GM12873 (cell line): ENCODE measurements at regions not wholly inside any gene's neighbourhood (a gene's known extent, or its start where the extent isn't known, plus 50 kb on each side); places are given as distances from the start of the nearest gene placed in this dataset.

Source experiments
- CTCF ChIP-seq: IDR thresholded peaks from 2 replicates; pipeline ENCODE4 v1.5.1; 2012; ENCODE audit warnings: low read depth, mild to moderate bottlenecking, moderate library complexity, low read length, control low read depth; ENCODE audit not compliant: insufficient read depth; ENCODE audit errors: missing control alignments

- TF ChIP-seq CTCF: no peak
These were observed 346.3 kb downstream of the SATB2 start for GRCh38 chr2:199111458-199111857.

GRCh38 chr2:199108056-199108455, 349.7 kb downstream of the SATB2 start:
- no peak for TF ChIP-seq CTCF

GRCh38 chr2:199105826-199106225, 351.9 kb downstream of the SATB2 start:
- TF ChIP-seq CTCF: no peak

GRCh38 chr2:199101487-199101886, 356.3 kb downstream of the SATB2 start:
- TF ChIP-seq CTCF: no peak

- no peak for TF ChIP-seq CTCF
These were observed 357.2 kb downstream of the SATB2 start for GRCh38 chr2:199100326-199101110.

- TF ChIP-seq CTCF: no peak
These were observed 365.3 kb downstream of the SATB2 start for GRCh38 chr2:199092419-199092818.

GRCh38 chr2:199085261-199085660, 372.5 kb downstream of the SATB2 start:
- TF ChIP-seq CTCF: no peak
